NT2/D1 (cell line): ENCODE measurements at regions not wholly inside any gene's neighbourhood (a gene's known extent, or its start where the extent isn't known, plus 50 kb on each side); places are given as distances from the start of the nearest gene placed in this dataset.

Source experiments
- SUZ12 ChIP-seq: IDR thresholded peaks from 2 replicates; pipeline ENCODE4 v1.6.1; 2011; ENCODE audit not compliant: insufficient read length, insufficient read depth; ENCODE audit errors: extremely low read depth
- YY1 ChIP-seq: IDR thresholded peaks from 2 replicates; pipeline ENCODE4 v1.6.1; 2011; ENCODE audit not compliant: insufficient read length, insufficient read depth
- ZNF274 ChIP-seq: IDR thresholded peaks from 2 replicates; pipeline ENCODE4 v1.6.1; 2011; ENCODE audit warnings: mild to moderate bottlenecking, low read depth, low read length

GRCh38 chr1:243942196-243943150 is 92.4 kb upstream of the AKT3 start:
- TF ChIP-seq YY1, result no peak
- TF ChIP-seq ZNF274, result no peak
- no peak for TF ChIP-seq SUZ12
